Naive thymus-derived CD4-positive, alpha-beta T cell (primary cell): ENCODE measurements at regions not wholly inside any gene's neighbourhood (a gene's known extent, or its start where the extent isn't known, plus 50 kb on each side); places are given as distances from the start of the nearest gene placed in this dataset.

ENCODE experiments used
- ATAC-seq: fragments of 150-1000 bp; cut with Tn5 transposase; 2 replicates; pipeline ENCODE4 v1.10.0; 2021; ENCODE audit warnings: mild to moderate bottlenecking, moderate library complexity
- CTCF ChIA-PET: fragments of 350-600 bp; sonication (Branson Sonifier 250); formaldehyde crosslinking; loops from one replicate; lab custom pipeline; 2021; ENCODE audit warnings: antibody characterized with exemption; lab: Charles Lee
- POLR2A ChIA-PET: fragments of 350-600 bp; sonication (Branson Sonifier 250); formaldehyde crosslinking; loops from one replicate; lab custom pipeline; 2021; ENCODE audit warnings: antibody characterized with exemption, inconsistent platforms; lab: Charles Lee
- DNase-seq, 9 donors: peaks; one replicate each; pipeline versions ENCODE4 v3.0.0 to v3.0.0-alpha.2; 2020 to 2022; ENCODE audit warnings: mixed read lengths in 1 of 9
- H3K27ac ChIP-seq: one replicate; pipeline ENCODE4 v1.7.0; 2013; ENCODE audit warnings: mild to moderate bottlenecking, low read depth, low read length, moderate library complexity
- H3K27me3 ChIP-seq, 2 donors: one replicate each; pipeline ENCODE4 v1.7.0; 2013; ENCODE audit warnings: low read length in 2 of 2, mild to moderate bottlenecking in 2 of 2, moderate library complexity in 2 of 2; ENCODE audit not compliant: control insufficient read depth in 2 of 2, insufficient read depth in 2 of 2
- H3K36me3 ChIP-seq, 3 experiments: 1 replicate in 2 of 3; 2 replicates in 1 of 3; pipeline ENCODE4 v1.7.0; 2013; ENCODE audit warnings: low read length in 3 of 3, mild to moderate bottlenecking in 3 of 3, moderate library complexity in 1 of 3; ENCODE audit not compliant: insufficient read depth in 3 of 3, control insufficient read depth in 2 of 3
- H3K4me1 ChIP-seq, 2 donors: one replicate each; pipeline ENCODE4 v1.7.0; 2013; ENCODE audit warnings: low read length in 2 of 2, mild to moderate bottlenecking in 2 of 2, moderate library complexity in 1 of 2; ENCODE audit not compliant: control insufficient read depth in 2 of 2, insufficient read depth in 2 of 2
- H3K4me3 ChIP-seq: 2 replicates; pipeline ENCODE4 v1.7.0; 2013; ENCODE audit warnings: mild to moderate bottlenecking, low read length
- H3K9me3 ChIP-seq, 3 experiments: 1 replicate in 2 of 3; 2 replicates in 1 of 3; pipeline ENCODE4 v1.7.0; 2013; ENCODE audit warnings: low read length in 3 of 3; ENCODE audit not compliant: control insufficient read depth in 2 of 3
- H3K27ac Mint-ChIP-seq, 9 donors: one replicate each; pipeline ENCODE4 v1.8.0; 2020 to 2022; ENCODE audit warnings: mixed read lengths in 9 of 9, mild to moderate bottlenecking in 8 of 9, moderate library complexity in 5 of 9, inconsistent platforms in 2 of 9
- H3K27me3 Mint-ChIP-seq, 5 donors: one replicate each; pipeline ENCODE4 v1.8.0; 2021 to 2022; ENCODE audit warnings: mixed read lengths in 5 of 5, mild to moderate bottlenecking in 1 of 5
- H3K36me3 Mint-ChIP-seq, 5 donors: one replicate each; pipeline ENCODE4 v1.8.0; 2020 to 2022; ENCODE audit warnings: mixed read lengths in 5 of 5, mild to moderate bottlenecking in 3 of 5, inconsistent platforms in 1 of 5
- H3K4me1 Mint-ChIP-seq, 7 donors: one replicate each; pipeline ENCODE4 v1.8.0; 2020 to 2022; ENCODE audit warnings: mixed read lengths in 7 of 7, mild to moderate bottlenecking in 3 of 7, inconsistent platforms in 1 of 7
- H3K4me3 Mint-ChIP-seq, 10 donors: one replicate each; pipeline ENCODE4 v1.8.0; 2020 to 2022; ENCODE audit warnings: mild to moderate bottlenecking in 10 of 10, mixed read lengths in 10 of 10, moderate library complexity in 6 of 10, inconsistent platforms in 2 of 10
- H3K9me3 Mint-ChIP-seq, 11 donors: one replicate each; pipeline ENCODE4 v1.8.0; 2020 to 2022; ENCODE audit warnings: mixed read lengths in 11 of 11, mild to moderate bottlenecking in 4 of 11, inconsistent platforms in 1 of 11, moderate library complexity in 1 of 11
- intact Hi-C, 2 donors: fragments of 100-400 bp; cut with micrococcal nuclease; formaldehyde crosslinking; loops; one replicate each; pipeline ENCODE4 v1.15.1; 2023

DNA sequence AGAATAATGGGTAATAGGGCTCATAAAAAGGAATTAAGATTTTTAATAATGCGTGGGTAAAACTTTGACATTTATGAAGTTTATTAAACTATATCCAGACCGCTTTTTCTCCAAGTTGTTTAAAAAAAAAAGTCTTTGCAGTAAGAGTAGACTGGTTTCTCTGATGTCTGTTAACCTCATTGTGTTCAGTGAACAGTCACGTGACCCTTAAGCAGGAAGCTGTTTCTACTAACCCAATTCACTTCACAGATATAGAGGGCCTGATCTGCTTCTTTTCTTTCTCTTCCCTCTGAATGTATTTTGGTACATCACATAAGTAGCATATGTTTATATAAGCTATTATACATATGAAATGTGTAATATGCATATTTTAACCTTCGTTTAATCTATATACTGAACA is 1011.3 kb upstream of the CELF4 start:
- peak overlapping the region; percentile 36 for H3K27ac ChIP-seq
- Mint-ChIP-seq H3K4me1 (peaks cover 17 to 59% (median 51%) of the 10 kb centered on the region in 7 donors), H3K27me3 (no peaks in the 10 kb centered on the region), H3K9me3 (peaks cover 0 to 4% (median 0%) of the 10 kb centered on the region in 11 donors), H3K4me3 (peak overlapping the region; percentile 20 to 82 (median 72)), H3K36me3 (peaks cover 0 to 6% (median 0%) of the 10 kb centered on the region in 5 donors), H3K27ac (peak overlapping the region; percentile 44 to 90 (median 76))
- peaks cover 0 to 33% of the 10 kb centered on the region in 2 donors for H3K4me1 ChIP-seq
- ChIA-PET POLR2A (interaction anchor here (0.6 kb wide), 1 partner anchor 102 kb away, joined by 3 read pairs; no protein-coding TSS in a partner anchor), CTCF (interaction anchor here (0.8 kb wide), 1 partner anchor 23 kb away, joined by 4 read pairs; no protein-coding TSS in a partner anchor)
- H3K9me3 ChIP-seq = no peaks in the 10 kb centered on the region
- intact Hi-C loops = loop anchor here (1.0 to 2.0 kb wide), 3 partner anchors 30 to 364 kb away; no protein-coding TSS in a partner anchor
- H3K4me3 ChIP-seq = peak overlapping the region; percentile 5
- DNase-seq = peak in 7 of 9 donors; percentile 30 to 72 (median 66)
- H3K36me3 ChIP-seq = no peaks in the 10 kb centered on the region
- ATAC-seq = peak; percentile 63
- no peaks in the 10 kb centered on the region for H3K27me3 ChIP-seq

DNA sequence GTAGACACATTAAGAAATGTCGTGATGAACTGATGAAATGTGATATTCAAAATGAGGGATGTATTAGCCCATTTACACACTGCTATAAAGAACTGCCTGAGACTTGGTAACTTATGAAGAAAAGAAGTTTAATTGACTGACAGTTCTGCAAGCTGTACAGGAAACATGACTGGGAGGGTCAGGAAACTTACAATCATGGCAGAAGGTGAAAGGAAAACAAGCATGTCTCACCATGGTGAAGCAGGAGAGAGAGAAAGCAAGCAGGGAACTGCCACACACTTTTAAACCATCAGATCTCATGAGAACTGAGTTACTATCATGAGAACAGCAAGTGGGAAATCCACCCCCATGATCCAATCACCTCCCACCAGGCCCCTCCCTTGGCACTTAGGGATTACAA is 1010.8 kb upstream of the CELF4 start:
- peaks cover 0 to 33% of the 10 kb centered on the region in 2 donors for H3K4me1 ChIP-seq
- H3K4me3 ChIP-seq = peak overlapping the region; percentile 5
- no peaks in the 10 kb centered on the region for H3K36me3 ChIP-seq
- ChIA-PET CTCF (no interaction called here), POLR2A (no interaction called here)
- no peaks in the 10 kb centered on the region for H3K9me3 ChIP-seq
- no peaks in the 10 kb centered on the region for H3K27me3 ChIP-seq
- peak overlapping the region; percentile 49 to 82 (median 76) for H3K4me3 Mint-ChIP-seq
- no peaks in the 10 kb centered on the region for H3K27me3 Mint-ChIP-seq
- peaks cover 16 to 55% (median 45%) of the 10 kb centered on the region in 7 donors for H3K4me1 Mint-ChIP-seq
- H3K27ac ChIP-seq = peak overlapping the region; percentile 36
- peaks cover 0 to 2% (median 0%) of the 10 kb centered on the region in 11 donors for H3K9me3 Mint-ChIP-seq
- ATAC-seq = no peak
- DNase-seq = peak in 7 of 9 donors; percentile 9 to 43 (median 20)
- peak overlapping the region; percentile 49 to 90 (median 83) for H3K27ac Mint-ChIP-seq
- H3K36me3 Mint-ChIP-seq = peaks cover 0 to 6% (median 0%) of the 10 kb centered on the region in 5 donors
- intact Hi-C loops = loop anchor here in 1 of 2 donors (2.0 kb wide), 1 partner anchor 30 kb away; no protein-coding TSS in a partner anchor

DNA sequence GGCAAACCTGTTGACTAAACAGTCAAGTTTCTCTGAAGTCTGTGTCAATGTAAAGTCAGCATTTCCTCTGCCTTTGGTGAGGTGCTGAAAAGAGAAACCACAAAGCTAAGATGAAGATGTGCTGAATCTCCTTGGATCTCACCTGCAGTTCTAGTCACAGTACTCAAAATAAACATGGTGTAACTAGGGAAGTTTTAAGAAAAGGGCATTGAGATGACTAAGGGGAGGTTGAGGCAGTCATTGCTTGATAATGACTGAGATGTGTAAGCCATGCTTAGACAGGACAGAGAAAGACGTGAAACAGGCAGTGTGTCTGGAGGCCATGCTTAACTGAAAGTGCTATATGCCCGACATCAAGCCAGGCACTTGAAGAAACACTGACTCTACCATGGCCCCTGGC is 1010.0 kb upstream of the CELF4 start:
- Histone ChIP-seq H3K27ac (no peak overlapping the region), H3K36me3 (no peaks in the 10 kb centered on the region), H3K4me3 (peak overlapping the region; percentile 5), H3K9me3 (no peaks in the 10 kb centered on the region), H3K27me3 (no peaks in the 10 kb centered on the region), H3K4me1 (peaks cover 0 to 33% of the 10 kb centered on the region in 2 donors)
- DNase-seq = peak in 7 of 9 donors; percentile 22 to 65 (median 52)
- Mint-ChIP-seq H3K4me3 (peak overlapping the region; percentile 34 to 89 (median 77)), H3K4me1 (peaks cover 16 to 53% (median 45%) of the 10 kb centered on the region in 7 donors), H3K27me3 (no peaks in the 10 kb centered on the region), H3K27ac (peak overlapping the region; percentile 10 to 89 (median 69)), H3K9me3 (peaks cover 0 to 2% (median 0%) of the 10 kb centered on the region in 11 donors), H3K36me3 (peaks cover 0 to 6% (median 0%) of the 10 kb centered on the region in 5 donors)
- intact Hi-C loops = loop anchor here in 1 of 2 donors (2.0 kb wide), 1 partner anchor 31 kb away; no protein-coding TSS in a partner anchor
- ATAC-seq = peak; percentile 49
- ChIA-PET CTCF (no interaction called here), POLR2A (interaction anchor here (0.6 kb wide), 1 partner anchor 10 kb away, joined by 6 read pairs; no protein-coding TSS in a partner anchor)

DNA sequence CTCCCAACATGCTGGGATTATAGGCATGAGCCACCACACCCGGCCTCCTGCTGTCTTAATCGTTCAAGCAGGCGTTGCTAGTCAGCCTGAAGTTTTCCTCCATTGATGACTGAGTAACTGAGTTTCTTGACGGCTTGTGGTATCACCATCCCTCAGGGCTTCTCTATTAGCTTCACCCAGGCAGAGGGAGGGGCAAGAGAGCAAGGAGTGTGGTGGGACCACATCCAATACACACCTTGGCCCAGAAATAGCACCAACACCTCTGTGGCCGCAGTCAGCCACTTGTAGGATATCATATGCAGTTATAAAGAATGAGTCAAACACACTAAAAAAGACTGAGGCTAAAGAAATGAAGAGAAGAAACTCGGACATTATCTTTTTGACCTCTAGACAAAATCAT is 1009.4 kb upstream of the CELF4 start:
- peaks cover 16 to 50% (median 44%) of the 10 kb centered on the region in 7 donors for H3K4me1 Mint-ChIP-seq
- peak overlapping the region in 4 of 10 donors; percentile 7 to 27 (median 20) for H3K4me3 Mint-ChIP-seq
- Histone ChIP-seq H3K4me1 (peaks cover 0 to 32% of the 10 kb centered on the region in 2 donors), H3K9me3 (no peaks in the 10 kb centered on the region), H3K27me3 (no peaks in the 10 kb centered on the region), H3K27ac (no peak overlapping the region), H3K4me3 (no peak overlapping the region), H3K36me3 (no peaks in the 10 kb centered on the region)
- intact Hi-C loops = no loop called here
- H3K9me3 Mint-ChIP-seq = peaks cover 0 to 2% (median 0%) of the 10 kb centered on the region in 11 donors
- H3K36me3 Mint-ChIP-seq = peaks cover 0 to 6% (median 0%) of the 10 kb centered on the region in 5 donors
- peak overlapping the region in 2 of 9 donors; percentile 49 to 76 for H3K27ac Mint-ChIP-seq
- DNase-seq (no peak), ATAC-seq (no peak)
- H3K27me3 Mint-ChIP-seq = no peaks in the 10 kb centered on the region
- CTCF ChIA-PET = interaction anchor here (0.7 kb wide), 1 partner anchor 38 kb away, joined by 3 read pairs; no protein-coding TSS in a partner anchor
- POLR2A ChIA-PET = no interaction called here

DNA sequence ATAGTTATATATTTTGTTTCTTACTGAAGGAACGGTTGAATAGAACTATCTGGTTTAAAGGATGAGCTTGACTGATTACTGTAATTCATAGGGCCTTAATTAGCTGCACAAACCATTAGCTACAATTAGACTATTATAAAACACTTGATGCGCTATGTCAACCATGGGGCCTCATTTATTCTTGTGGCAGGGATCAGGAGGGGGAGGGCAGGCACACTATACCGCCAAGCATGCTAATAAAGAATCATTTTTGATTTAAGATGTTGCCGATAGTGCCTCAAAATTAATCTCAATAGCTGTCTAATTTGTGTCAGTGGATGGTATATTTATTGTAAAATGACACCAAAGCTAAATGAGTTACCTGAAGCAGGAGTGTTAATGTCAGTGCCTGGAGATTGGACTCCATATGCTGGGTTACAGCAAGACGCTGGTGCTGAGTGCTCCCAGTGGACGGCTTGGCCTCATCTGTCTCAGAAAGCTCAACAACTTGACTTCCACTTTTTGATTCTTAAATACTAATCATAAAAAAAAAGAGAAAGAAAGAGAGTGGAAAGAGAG is 1007.0 kb upstream of the CELF4 start:
- no peak for ATAC-seq
- intact Hi-C loops = no loop called here
- H3K27me3 Mint-ChIP-seq = no peaks in the 10 kb centered on the region
- Histone ChIP-seq H3K4me3 (no peak overlapping the region), H3K36me3 (no peaks in the 10 kb centered on the region), H3K27me3 (no peaks in the 10 kb centered on the region), H3K27ac (no peak overlapping the region), H3K4me1 (peaks cover 0 to 27% of the 10 kb centered on the region in 2 donors), H3K9me3 (no peaks in the 10 kb centered on the region)
- POLR2A ChIA-PET = no interaction called here
- DNase-seq = no peak
- peaks cover 13 to 34% (median 28%) of the 10 kb centered on the region in 7 donors for H3K4me1 Mint-ChIP-seq
- H3K9me3 Mint-ChIP-seq = peaks cover 0 to 2% (median 0%) of the 10 kb centered on the region in 11 donors
- H3K27ac Mint-ChIP-seq = no peak overlapping the region
- peaks cover 0 to 6% (median 0%) of the 10 kb centered on the region in 5 donors for H3K36me3 Mint-ChIP-seq
- H3K4me3 Mint-ChIP-seq = no peak overlapping the region
- CTCF ChIA-PET = interaction anchor here (0.6 kb wide), 1 partner anchor 1824 kb away, joined by 3 read pairs; no protein-coding TSS in a partner anchor

DNA sequence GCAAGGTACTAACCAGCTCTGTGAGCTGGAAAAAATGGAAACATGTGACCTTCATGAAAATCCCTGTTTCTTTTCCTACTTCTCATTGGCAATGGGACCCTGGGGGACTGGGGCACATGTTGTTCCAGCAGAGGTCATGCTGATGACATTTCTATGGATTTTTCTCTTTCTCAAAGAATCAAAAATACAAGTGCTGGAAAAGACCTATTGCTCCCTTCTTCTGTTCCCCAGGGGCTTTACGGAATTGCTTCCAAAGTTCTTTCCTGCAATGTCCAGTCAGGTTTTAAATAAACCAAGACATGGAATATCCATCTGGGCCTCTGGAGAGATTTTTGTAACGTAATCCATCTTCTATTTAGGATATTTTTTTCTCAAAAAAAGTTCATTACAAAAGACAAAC is 1006.1 kb upstream of the CELF4 start:
- Mint-ChIP-seq H3K9me3 (peaks cover 0 to 2% (median 0%) of the 10 kb centered on the region in 11 donors), H3K4me3 (no peak overlapping the region), H3K4me1 (peaks cover 12 to 24% (median 18%) of the 10 kb centered on the region in 7 donors), H3K27ac (no peak overlapping the region), H3K36me3 (peaks cover 0 to 6% (median 0%) of the 10 kb centered on the region in 5 donors), H3K27me3 (no peaks in the 10 kb centered on the region)
- no peak for DNase-seq
- no peaks in the 10 kb centered on the region for H3K27me3 ChIP-seq
- peaks cover 0 to 17% of the 10 kb centered on the region in 2 donors for H3K4me1 ChIP-seq
- H3K4me3 ChIP-seq = no peak overlapping the region
- ATAC-seq = no peak
- CTCF ChIA-PET = no interaction called here
- POLR2A ChIA-PET = no interaction called here
- no peaks in the 10 kb centered on the region for H3K9me3 ChIP-seq
- no peaks in the 10 kb centered on the region for H3K36me3 ChIP-seq
- intact Hi-C loops = no loop called here
- H3K27ac ChIP-seq = no peak overlapping the region
